ENCODE measurements at regions not wholly inside any gene's neighbourhood (a gene's known extent, or its start where the extent isn't known, plus 50 kb on each side); places are given as distances from the start of the nearest gene placed in this dataset.

DNA sequence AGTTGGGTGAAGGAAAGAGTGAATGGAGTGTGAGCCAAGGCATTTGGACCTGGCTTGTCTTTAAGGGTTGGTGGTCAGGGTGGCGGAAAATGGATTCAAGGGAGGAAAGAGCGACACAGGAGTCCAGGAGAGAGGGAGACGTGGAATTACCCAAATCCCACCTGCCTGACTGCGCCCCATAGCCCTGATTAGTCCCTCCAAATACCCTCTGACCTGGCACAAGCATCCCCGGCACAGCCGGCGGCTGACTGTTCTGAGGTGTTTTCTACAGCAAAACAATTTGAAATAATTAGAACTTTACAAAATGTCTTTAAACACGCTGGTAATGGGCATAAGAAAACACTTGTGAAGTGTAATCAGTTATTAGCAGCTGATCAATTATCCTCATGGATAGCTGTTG lies 175.8 kb downstream of the PHETA1 start:
- no peak for TF ChIP-seq FOXK2 (IDR thresholded peaks at IDR 0.05)
- no peak for TF ChIP-seq BHLHE40 (IDR thresholded peaks at IDR 0.05; ENCODE audit: borderline replicate concordance)
- TF ChIP-seq TARDBP (IDR thresholded peaks at IDR 0.05): no peak
- TF ChIP-seq ZNF384 (IDR thresholded peaks at IDR 0.05): no peak
- no peak for TF ChIP-seq ARNT (IDR thresholded peaks at IDR 0.05)
- TF ChIP-seq FOXM1 (IDR thresholded peaks at IDR 0.05; ENCODE audit: borderline replicate concordance): no peak
- TF ChIP-seq HDGF (IDR thresholded peaks at IDR 0.05; ENCODE audit: borderline replicate concordance): no peak
- TF ChIP-seq ELF4 (IDR thresholded peaks at IDR 0.05): no peak
- no peak for TF ChIP-seq FOXA1 (IDR thresholded peaks at IDR 0.05)
- no peak for TF ChIP-seq NFRKB (IDR thresholded peaks at IDR 0.05)
- TF ChIP-seq SUZ12 (IDR thresholded peaks at IDR 0.05): no peak
- TF ChIP-seq, protein P1, sequence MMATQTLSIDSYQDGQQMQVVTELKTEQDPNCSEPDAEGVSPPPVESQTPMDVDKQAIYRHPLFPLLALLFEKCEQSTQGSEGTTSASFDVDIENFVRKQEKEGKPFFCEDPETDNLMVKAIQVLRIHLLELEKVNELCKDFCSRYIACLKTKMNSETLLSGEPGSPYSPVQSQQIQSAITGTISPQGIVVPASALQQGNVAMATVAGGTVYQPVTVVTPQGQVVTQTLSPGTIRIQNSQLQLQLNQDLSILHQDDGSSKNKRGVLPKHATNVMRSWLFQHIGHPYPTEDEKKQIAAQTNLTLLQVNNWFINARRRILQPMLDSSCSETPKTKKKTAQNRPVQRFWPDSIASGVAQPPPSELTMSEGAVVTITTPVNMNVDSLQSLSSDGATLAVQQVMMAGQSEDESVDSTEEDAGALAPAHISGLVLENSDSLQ (IDR thresholded peaks at IDR 0.05): no peak
- no peak for TF ChIP-seq SP1 (IDR thresholded peaks at IDR 0.05)
- no peak for TF ChIP-seq CTBP1 (IDR thresholded peaks at IDR 0.05; ENCODE audit: borderline replicate concordance)
